H1 (cell line): ENCODE measurements at regions not wholly inside any gene's neighbourhood (a gene's known extent, or its start where the extent isn't known, plus 50 kb on each side); places are given as distances from the start of the nearest gene placed in this dataset.

Source experiments
- EGR1 ChIP-seq: IDR thresholded peaks from 2 replicates; pipeline ENCODE4 v1.6.1; 2011; ENCODE audit warnings: low read depth, low read length, borderline replicate concordance
- MAFK ChIP-seq: IDR thresholded peaks from 2 replicates; pipeline ENCODE4 v1.6.1; 2012; ENCODE audit warnings: low read depth, mild to moderate bottlenecking, improper control_type of control experiment, low read length
- RXRA ChIP-seq: IDR thresholded peaks from 2 replicates; pipeline ENCODE4 v1.6.1; 2011; ENCODE audit warnings: low read depth, mild to moderate bottlenecking, low read length, moderate library complexity; ENCODE audit not compliant: insufficient read depth
- SIN3A ChIP-seq, 2 experiments: IDR thresholded peaks in 1 of 2; conservative IDR thresholded peaks in 1 of 2; 2 replicates each; pipeline ENCODE4 v1.6.1; 2011 to 2012; ENCODE audit warnings: low read length in 2 of 2, improper control_type of control experiment in 1 of 2, low read depth in 1 of 2, mild to moderate bottlenecking in 1 of 2
- SIX5 ChIP-seq: IDR thresholded peaks from 2 replicates; pipeline ENCODE4 v1.6.1; 2011; ENCODE audit warnings: mild to moderate bottlenecking, low read depth, low read length
- SP1 ChIP-seq: IDR thresholded peaks from 2 replicates; pipeline ENCODE4 v1.6.1; 2011; ENCODE audit warnings: low read depth, low read length
- SP4 ChIP-seq: IDR thresholded peaks from 2 replicates; pipeline ENCODE4 v1.6.1; 2012; ENCODE audit warnings: low read length, inconsistent platforms
- SRF ChIP-seq: IDR thresholded peaks from 2 replicates; pipeline ENCODE4 v1.6.1; 2011; ENCODE audit warnings: mild to moderate bottlenecking, low read depth, low read length, moderate library complexity
- TAF1 ChIP-seq: IDR thresholded peaks from 2 replicates; pipeline ENCODE4 v1.6.1; 2011; ENCODE audit warnings: mild to moderate bottlenecking, low read depth, low read length
- YY1 ChIP-seq: IDR thresholded peaks from 2 replicates; pipeline ENCODE4 v1.6.1; 2011; ENCODE audit warnings: low read depth, mild to moderate bottlenecking, low read length
- TF ChIP-seq, protein P1 (sequence below): fragments of 300-600 bp; sonication (generic); IDR thresholded peaks from 2 replicates; pipeline ENCODE4 v1.7.1; 2012; ENCODE audit warnings: low read length, moderate library complexity, mild to moderate bottlenecking, inconsistent platforms; ENCODE audit not compliant: insufficient replicate concordance
- TF ChIP-seq, protein P2 (sequence below): IDR thresholded peaks from 2 replicates; pipeline ENCODE4 v1.6.1; 2012; ENCODE audit warnings: low read length, inconsistent platforms

DNA sequence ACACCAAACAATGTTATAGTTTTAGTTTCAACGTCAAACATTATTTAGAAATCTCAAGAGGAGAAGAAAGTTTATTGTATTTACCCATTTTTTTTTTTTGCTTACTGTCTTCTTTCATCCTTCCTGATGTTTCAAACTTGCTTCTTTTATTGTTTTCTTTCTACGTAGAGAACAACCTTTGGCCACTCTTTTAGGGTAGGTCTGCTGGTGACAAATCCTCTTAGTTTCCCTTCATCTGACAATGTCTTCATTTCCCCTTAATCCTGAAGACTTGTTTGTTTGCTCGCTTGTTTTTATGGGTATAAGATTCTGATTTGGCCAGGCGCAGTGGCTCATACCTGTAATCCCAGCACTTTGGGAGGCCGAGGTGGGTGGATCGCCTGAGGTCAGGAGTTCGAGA, 89.1 kb downstream of the RHOU start (continued):
- TF ChIP-seq, protein P1, sequence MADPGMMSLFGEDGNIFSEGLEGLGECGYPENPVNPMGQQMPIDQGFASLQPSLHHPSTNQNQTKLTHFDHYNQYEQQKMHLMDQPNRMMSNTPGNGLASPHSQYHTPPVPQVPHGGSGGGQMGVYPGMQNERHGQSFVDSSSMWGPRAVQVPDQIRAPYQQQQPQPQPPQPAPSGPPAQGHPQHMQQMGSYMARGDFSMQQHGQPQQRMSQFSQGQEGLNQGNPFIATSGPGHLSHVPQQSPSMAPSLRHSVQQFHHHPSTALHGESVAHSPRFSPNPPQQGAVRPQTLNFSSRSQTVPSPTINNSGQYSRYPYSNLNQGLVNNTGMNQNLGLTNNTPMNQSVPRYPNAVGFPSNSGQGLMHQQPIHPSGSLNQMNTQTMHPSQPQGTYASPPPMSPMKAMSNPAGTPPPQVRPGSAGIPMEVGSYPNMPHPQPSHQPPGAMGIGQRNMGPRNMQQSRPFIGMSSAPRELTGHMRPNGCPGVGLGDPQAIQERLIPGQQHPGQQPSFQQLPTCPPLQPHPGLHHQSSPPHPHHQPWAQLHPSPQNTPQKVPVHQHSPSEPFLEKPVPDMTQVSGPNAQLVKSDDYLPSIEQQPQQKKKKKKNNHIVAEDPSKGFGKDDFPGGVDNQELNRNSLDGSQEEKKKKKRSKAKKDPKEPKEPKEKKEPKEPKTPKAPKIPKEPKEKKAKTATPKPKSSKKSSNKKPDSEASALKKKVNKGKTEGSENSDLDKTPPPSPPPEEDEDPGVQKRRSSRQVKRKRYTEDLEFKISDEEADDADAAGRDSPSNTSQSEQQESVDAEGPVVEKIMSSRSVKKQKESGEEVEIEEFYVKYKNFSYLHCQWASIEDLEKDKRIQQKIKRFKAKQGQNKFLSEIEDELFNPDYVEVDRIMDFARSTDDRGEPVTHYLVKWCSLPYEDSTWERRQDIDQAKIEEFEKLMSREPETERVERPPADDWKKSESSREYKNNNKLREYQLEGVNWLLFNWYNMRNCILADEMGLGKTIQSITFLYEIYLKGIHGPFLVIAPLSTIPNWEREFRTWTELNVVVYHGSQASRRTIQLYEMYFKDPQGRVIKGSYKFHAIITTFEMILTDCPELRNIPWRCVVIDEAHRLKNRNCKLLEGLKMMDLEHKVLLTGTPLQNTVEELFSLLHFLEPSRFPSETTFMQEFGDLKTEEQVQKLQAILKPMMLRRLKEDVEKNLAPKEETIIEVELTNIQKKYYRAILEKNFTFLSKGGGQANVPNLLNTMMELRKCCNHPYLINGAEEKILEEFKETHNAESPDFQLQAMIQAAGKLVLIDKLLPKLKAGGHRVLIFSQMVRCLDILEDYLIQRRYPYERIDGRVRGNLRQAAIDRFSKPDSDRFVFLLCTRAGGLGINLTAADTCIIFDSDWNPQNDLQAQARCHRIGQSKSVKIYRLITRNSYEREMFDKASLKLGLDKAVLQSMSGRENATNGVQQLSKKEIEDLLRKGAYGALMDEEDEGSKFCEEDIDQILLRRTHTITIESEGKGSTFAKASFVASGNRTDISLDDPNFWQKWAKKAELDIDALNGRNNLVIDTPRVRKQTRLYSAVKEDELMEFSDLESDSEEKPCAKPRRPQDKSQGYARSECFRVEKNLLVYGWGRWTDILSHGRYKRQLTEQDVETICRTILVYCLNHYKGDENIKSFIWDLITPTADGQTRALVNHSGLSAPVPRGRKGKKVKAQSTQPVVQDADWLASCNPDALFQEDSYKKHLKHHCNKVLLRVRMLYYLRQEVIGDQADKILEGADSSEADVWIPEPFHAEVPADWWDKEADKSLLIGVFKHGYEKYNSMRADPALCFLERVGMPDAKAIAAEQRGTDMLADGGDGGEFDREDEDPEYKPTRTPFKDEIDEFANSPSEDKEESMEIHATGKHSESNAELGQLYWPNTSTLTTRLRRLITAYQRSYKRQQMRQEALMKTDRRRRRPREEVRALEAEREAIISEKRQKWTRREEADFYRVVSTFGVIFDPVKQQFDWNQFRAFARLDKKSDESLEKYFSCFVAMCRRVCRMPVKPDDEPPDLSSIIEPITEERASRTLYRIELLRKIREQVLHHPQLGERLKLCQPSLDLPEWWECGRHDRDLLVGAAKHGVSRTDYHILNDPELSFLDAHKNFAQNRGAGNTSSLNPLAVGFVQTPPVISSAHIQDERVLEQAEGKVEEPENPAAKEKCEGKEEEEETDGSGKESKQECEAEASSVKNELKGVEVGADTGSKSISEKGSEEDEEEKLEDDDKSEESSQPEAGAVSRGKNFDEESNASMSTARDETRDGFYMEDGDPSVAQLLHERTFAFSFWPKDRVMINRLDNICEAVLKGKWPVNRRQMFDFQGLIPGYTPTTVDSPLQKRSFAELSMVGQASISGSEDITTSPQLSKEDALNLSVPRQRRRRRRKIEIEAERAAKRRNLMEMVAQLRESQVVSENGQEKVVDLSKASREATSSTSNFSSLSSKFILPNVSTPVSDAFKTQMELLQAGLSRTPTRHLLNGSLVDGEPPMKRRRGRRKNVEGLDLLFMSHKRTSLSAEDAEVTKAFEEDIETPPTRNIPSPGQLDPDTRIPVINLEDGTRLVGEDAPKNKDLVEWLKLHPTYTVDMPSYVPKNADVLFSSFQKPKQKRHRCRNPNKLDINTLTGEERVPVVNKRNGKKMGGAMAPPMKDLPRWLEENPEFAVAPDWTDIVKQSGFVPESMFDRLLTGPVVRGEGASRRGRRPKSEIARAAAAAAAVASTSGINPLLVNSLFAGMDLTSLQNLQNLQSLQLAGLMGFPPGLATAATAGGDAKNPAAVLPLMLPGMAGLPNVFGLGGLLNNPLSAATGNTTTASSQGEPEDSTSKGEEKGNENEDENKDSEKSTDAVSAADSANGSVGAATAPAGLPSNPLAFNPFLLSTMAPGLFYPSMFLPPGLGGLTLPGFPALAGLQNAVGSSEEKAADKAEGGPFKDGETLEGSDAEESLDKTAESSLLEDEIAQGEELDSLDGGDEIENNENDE: no peak
- TF ChIP-seq RXRA (no peak), EGR1 (no peak), SIX5 (no peak), SP4 (no peak), YY1 (no peak), SP1 (no peak), MAFK (no peak), SRF (no peak), SIN3A (conservative IDR thresholded peaks at IDR 0.05 in 1 of 2, IDR thresholded peaks at IDR 0.05 in 1 of 2; ENCODE audit: low read depth in 1 of 2, low read length in 2 of 2) (no peak), TAF1 (no peak)
- TF ChIP-seq, protein P2, sequence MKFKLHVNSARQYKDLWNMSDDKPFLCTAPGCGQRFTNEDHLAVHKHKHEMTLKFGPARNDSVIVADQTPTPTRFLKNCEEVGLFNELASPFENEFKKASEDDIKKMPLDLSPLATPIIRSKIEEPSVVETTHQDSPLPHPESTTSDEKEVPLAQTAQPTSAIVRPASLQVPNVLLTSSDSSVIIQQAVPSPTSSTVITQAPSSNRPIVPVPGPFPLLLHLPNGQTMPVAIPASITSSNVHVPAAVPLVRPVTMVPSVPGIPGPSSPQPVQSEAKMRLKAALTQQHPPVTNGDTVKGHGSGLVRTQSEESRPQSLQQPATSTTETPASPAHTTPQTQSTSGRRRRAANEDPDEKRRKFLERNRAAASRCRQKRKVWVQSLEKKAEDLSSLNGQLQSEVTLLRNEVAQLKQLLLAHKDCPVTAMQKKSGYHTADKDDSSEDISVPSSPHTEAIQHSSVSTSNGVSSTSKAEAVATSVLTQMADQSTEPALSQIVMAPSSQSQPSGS: no peak
